HEK293T (cell line): ENCODE measurements at regions not wholly inside any gene's neighbourhood (a gene's known extent, or its start where the extent isn't known, plus 50 kb on each side); places are given as distances from the start of the nearest gene placed in this dataset.

Experiments
- BHLHE40 ChIP-seq: fragments of 450-650 bp; IDR thresholded peaks from 2 replicates; pipeline ENCODE4 v1.6.1; 2016; ENCODE audit warnings: mild to moderate bottlenecking, moderate library complexity, borderline replicate concordance
- CTBP1 ChIP-seq: fragments of 450-650 bp; IDR thresholded peaks from 2 replicates; pipeline ENCODE4 v1.6.1; 2016; ENCODE audit warnings: borderline replicate concordance
- FOXM1 ChIP-seq: fragments of 450-650 bp; IDR thresholded peaks from 2 replicates; pipeline ENCODE4 v1.6.1; 2017; ENCODE audit warnings: mild to moderate bottlenecking, borderline replicate concordance
- L3MBTL2 ChIP-seq: fragments of 450-650 bp; conservative IDR thresholded peaks from 2 replicates; pipeline ENCODE4 v1.6.1; 2016; ENCODE audit warnings: mild to moderate bottlenecking
- PKNOX1 ChIP-seq: fragments of 450-650 bp; IDR thresholded peaks from 2 replicates; pipeline ENCODE4 v1.6.1; 2016
- SUZ12 ChIP-seq: fragments of 450-650 bp; IDR thresholded peaks from 2 replicates; pipeline ENCODE4 v1.6.1; 2016; ENCODE audit warnings: mild to moderate bottlenecking
- ZNF384 ChIP-seq: fragments of 450-650 bp; IDR thresholded peaks from 2 replicates; pipeline ENCODE4 v1.6.1; 2016

DNA sequence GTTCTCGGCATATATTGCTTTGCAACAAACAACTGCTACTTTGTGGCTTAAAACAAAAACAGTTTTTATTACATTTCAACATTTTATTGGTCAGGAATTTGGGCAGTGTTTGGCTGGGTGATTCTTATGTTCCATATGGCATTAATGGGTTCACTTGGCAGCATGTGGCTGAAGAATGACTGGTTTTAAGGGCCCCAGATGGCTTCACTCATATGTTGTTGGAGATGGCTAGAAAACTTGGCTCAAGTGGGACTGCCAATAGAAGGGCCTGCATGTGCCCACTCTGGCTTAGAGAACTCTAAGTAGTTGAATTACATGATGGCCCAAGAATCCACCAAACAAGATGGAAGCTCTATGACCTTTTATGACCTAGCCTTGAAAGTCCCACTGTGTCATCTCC is 86.1 kb downstream of the FASTKD2 start:
- no peak for TF ChIP-seq BHLHE40
- TF ChIP-seq CTBP1 = no peak
- no peak for TF ChIP-seq SUZ12
- no peak for TF ChIP-seq PKNOX1
- no peak for TF ChIP-seq ZNF384
- TF ChIP-seq L3MBTL2 = no peak
- TF ChIP-seq FOXM1 = no peak
